ENCODE measurements at regions not wholly inside any gene's neighbourhood (a gene's known extent, or its start where the extent isn't known, plus 50 kb on each side); places are given as distances from the start of the nearest gene placed in this dataset.
"Not testable (repeated sequence)": the region's sequence is repeated elsewhere in the genome, so short reads cannot be mapped to it uniquely, and the experiment has no call there.

GRCh38 chr9:7491641-7492040 is 307.9 kb downstream of the DMAC1 start:
- TF ChIP-seq CTCF (IDR thresholded peaks at IDR 0.05; ENCODE audit: insufficient read depth, low read depth, low read length, missing control alignments), result no peak
- DNase-seq (ENCODE audit: low read depth), result no peak
- no peak overlapping the region for H3K4me3 ChIP-seq (ENCODE audit: low read depth, low read length)

DNA sequence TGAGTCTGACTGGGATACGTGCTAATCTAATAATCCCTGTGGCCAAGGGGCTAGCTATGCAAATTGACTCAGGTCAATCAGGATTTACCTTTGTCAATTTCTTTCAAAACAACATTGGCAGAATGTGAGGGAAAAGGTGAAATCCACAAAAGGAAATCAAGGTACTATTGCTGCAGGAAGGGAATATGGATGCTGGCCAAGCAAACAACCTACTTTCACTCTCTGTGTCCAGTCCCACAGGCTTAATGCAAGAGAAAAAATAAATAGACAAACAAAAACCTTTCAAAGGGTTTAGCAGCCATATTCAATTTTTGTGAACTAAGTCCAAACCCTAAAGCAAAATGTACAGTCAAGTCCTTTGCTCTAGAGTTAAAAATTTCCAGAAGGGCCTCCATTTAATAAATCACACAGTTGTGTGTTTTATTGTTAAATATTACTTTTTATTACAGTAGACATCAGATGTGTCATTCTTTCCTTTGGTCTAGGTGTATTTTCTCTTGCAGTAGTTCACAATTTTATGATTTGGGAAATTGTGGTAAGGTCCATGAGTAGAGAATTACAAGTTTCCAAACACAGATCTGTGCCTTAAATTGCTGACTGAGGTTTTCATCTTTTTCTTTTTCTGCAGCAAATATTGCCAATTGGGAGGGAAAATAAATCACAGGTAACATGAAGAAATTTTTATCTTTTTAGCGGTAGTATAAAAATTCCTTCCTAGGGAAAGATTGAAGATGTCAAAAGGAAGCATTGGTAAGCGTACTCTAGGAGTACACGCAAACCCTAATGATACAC is 309.1 kb downstream of the DMAC1 start:
- TF ChIP-seq CTCF (IDR thresholded peaks at IDR 0.05; ENCODE audit: insufficient read depth, low read depth, low read length, missing control alignments), result no peak
- no peak for DNase-seq (ENCODE audit: low read depth)
- no peak overlapping the region for H3K4me3 ChIP-seq (ENCODE audit: low read depth, low read length)

- TF ChIP-seq CTCF (IDR thresholded peaks at IDR 0.05; ENCODE audit: insufficient read depth, low read depth, low read length, missing control alignments), result no peak
- no peak for DNase-seq (ENCODE audit: low read depth)
- no peak overlapping the region for H3K4me3 ChIP-seq (ENCODE audit: low read depth, low read length)
Observed at GRCh38 chr9:7489036-7489435, 310.5 kb downstream of the DMAC1 start.

DNA sequence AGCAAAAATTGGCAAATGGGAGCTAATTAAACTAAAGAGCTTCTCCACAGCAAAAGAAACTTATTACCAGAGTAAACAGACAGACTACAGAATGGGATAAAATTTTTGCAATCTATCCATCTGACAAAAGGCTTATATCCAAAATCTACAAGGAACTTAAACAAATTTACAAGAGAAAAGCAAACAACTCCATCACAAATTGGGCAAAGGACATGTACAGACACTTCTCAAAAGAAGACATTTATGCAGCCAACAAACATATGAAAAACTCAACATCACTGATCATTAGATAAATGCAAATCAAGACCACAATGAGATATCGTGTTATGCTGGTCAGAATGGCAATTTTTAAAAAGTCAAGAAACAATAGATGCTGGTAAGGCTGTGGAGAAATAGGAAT is 315.6 kb downstream of the DMAC1 start:
- not testable (repeated sequence) for DNase-seq (ENCODE audit: low read depth); H3K4me3 ChIP-seq (ENCODE audit: low read depth, low read length)

DNA sequence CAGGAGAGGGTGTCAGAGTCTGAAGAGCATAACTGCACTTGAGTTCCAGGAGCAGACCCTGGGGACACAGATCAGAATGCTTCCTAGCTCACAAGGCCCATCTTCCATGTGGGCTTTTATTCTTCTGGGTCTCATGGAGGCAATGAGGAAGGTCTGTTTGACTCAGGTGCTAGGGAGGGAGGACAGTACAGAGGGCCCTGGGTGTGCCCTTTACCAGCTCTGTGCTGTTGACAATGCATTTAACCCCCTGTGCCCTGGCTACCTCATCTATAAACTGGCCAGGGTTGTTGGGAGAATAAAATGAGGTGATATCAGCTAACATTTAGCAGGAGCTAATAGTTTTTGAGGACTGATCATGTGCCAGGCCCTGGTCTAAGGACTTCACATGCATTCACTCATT is 318.0 kb downstream of the DMAC1 start:
- H3K4me3 ChIP-seq (ENCODE audit: low read depth, low read length), result no peak overlapping the region
- TF ChIP-seq CTCF (IDR thresholded peaks at IDR 0.05; ENCODE audit: insufficient read depth, low read depth, low read length, missing control alignments), result no peak
- no peak for DNase-seq (ENCODE audit: low read depth)

- DNase-seq (ENCODE audit: low read depth), result no peak
- TF ChIP-seq CTCF (IDR thresholded peaks at IDR 0.05; ENCODE audit: insufficient read depth, low read depth, low read length, missing control alignments), result no peak
- no peak overlapping the region for H3K4me3 ChIP-seq (ENCODE audit: low read depth, low read length)
Observed at GRCh38 chr9:7479300-7479699, 320.3 kb downstream of the DMAC1 start.

- no peak for TF ChIP-seq CTCF (IDR thresholded peaks at IDR 0.05; ENCODE audit: insufficient read depth, low read depth, low read length, missing control alignments)
- H3K4me3 ChIP-seq (ENCODE audit: low read depth, low read length), result no peak overlapping the region
- DNase-seq (ENCODE audit: low read depth), result no peak
Observed at GRCh38 chr9:7478646-7479045, 320.9 kb downstream of the DMAC1 start.
